DMS 273 treated with DMSO at 0.1 percent for 48 hours (cell line): ENCODE measurements at regions not wholly inside any gene's neighbourhood (a gene's known extent, or its start where the extent isn't known, plus 50 kb on each side); places are given as distances from the start of the nearest gene placed in this dataset.

Source experiments
- DNase-seq: peaks from one replicate; lab custom pipeline; 2025; lab: John Stamatoyannopoulos, UW

DNA sequence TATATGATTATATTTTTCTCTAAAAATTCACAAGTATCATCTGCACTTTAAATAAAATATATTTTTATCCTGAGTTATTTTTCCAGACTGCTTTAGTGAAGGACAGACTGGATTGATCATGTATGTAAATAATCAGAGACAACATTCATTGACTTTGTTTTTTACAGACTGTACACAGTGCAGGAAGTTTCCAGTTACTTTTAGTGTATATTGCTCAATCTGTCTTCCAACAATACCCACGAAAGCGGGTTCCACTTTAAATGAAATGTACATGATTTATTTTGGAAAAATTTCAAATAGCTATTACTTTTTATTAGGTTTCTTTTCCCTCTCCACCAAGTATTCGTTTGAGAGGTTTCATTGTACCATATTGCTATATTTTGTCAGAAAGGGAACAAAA, 497.0 kb downstream of the FSCB start:
- DNase-seq: no peak

DNA sequence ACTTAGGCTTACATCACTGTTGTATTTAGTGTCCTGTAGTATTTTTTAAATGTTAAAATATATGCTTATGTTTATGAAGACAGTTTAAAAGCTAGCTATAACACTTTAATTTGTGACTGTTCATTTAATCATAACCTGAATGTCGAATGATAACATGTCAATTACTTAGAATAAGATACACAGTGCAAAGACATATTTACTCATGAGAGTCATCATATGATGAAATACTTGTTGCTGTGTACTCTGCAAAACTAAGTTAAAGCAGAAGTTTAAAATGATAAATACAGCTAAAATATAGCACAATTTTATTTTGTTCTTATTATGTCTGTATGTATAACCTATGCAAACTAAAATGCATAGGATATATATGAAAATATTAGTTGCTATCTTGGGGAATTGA, 497.4 kb downstream of the FSCB start:
- no peak for DNase-seq

DNA sequence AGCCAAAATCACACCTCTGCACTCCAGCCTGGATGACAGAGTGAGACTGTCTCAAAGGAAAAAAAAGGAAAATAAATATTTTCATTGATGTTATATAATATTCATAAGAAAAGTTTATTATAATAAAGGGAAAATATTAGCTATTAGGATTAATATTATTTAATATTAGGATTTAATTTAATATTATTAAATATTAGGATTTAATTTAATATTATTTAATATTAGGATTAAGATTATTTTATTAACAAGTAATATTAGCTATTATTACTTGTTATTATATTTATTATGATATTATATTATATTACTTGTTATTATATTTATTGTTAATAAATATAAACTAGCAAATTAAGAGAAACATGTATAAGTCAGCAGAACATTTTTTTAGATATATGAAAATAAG, 518.1 kb downstream of the FSCB start:
- no peak for DNase-seq

DNA sequence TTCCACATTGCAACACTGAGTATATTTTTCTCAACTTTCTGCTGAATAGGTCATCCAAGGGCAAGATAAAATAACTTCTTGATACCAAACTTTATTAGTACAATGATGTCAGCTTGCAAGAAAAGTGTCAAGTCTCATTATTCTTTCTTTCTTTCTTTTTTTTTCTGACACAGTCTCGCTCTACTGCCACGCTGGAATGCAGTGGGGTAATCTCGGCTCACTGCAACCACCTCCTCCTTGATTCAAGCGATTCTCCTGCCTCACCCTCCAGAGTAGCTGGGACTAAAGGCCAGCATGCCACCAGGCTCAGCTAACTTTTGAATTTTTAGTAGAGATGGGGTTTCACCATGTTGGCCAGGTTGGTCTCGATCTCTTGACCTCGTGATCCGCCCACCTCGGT, 523.4 kb downstream of the FSCB start:
- DNase-seq: no peak

DNA sequence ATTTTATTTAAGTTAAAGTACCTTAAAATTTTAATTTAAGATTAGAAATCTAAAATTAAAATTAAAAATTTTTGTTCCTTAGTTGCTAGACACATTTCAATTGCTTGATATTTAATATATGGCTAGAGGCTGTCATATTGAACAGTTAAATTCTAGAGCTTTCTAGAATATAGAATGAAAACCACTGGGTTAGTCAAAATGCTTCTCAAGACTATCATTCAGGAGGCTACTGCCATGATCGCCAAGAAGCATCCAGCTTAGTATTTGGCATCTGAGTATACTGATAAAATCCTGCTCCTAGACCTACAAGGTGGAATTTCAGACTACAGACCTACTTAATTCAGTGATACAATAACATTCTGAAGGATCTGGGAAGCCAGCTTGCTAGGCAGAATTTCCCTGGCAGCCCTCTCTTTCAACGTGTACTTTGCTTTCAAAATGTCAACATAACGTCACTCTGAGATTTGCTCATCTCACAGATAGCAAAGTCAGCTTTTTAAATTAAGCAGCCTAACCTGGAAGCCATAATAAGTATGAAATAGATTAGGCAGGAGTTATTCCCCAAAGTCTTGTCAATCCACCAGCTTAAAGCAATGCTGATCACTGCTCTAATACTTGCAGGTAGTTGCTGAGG, 525.8 kb downstream of the FSCB start:
- DNase-seq: no peak

DNA sequence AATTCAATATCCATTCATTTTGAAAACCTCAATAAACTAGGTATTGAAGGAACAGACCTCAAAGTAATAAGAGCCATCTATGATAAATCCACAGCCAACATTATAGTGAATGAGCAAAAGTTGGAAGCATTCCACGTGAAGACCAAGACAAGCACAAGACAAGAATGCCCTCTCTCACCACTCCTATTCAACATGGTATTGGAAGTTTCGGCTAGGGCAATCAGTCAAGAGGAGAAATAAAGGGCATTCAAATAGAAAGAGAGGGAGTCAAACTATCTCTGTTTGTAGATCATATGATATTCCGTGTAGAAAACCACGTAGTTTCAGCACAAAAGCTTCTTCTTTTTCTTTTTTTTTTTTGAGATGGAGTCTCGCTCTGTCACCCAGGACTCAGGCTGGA, 550.3 kb downstream of the FSCB start:
- no peak for DNase-seq

DNA sequence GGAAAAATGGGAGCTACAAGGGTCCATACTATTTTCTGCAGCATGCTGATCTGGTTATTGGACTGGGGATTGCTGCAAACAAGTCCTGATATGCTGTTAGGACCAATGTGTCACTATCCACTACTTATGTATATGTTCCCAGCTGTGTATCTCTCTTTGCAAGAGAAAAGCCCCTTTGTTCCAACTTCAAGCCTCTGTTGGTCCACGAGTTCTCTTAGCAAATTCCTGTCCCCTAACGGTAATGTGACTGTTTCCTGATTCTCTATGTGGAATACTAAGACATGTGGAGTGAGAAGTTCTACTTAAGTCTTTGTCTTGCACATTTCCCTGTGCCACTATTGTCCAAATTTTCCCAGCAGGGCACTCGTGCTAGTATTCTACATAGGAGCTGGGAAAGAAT, 557.7 kb downstream of the FSCB start:
- no peak for DNase-seq

DNA sequence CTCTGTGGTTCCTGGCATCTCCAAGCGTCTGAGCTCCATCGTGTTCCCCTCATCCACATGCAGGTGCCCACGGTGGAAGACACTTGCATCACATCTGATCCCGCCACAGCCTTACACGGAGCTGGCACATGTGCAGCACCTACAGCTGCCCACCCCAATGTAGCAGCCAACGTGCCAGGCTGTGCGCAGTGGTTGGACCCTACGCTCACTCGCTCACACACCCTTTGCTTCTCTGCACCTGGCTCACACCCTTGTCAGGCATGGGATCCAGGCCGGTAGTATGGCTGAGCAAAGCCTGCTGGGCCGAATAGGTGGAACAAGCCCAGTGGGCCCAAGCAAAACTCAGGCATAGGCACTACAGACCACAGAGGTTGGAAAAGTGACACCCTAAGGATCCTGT, 567.2 kb downstream of the FSCB start:
- no peak for DNase-seq

DNA sequence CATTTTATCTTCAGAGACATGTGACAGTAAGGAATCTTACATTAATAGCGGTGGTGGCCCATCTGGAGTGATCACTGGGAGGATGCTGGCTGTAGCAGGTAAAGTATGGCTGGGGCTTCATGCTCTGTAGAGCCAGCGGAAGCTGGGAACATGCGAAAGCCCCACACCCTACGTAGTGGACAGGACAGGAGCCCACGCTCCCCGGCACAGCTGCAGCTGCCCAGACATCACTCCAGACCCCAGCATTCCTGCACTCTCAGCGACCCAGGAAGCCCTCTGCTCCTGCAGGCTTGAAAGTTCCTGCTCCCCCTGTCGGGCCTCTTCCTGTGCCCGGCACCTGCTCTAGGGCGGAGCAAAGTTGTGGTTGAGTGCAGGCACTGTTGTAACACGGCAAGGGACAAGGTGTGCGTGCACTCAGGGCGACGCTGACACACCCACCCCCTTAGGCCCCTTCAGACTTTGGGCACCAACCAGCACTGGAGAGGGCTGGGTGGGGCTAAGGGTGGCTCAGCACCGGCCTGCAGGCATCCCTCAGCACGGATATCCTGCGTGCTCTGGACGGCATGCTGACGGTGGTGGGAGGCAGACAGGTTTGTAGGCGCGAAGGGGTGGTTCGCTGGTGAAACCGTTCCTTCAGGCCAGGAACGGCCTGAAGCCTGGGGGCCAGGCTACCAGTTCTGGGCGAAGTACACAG, 568.3 kb downstream of the FSCB start:
- DNase-seq: no peak

DNA sequence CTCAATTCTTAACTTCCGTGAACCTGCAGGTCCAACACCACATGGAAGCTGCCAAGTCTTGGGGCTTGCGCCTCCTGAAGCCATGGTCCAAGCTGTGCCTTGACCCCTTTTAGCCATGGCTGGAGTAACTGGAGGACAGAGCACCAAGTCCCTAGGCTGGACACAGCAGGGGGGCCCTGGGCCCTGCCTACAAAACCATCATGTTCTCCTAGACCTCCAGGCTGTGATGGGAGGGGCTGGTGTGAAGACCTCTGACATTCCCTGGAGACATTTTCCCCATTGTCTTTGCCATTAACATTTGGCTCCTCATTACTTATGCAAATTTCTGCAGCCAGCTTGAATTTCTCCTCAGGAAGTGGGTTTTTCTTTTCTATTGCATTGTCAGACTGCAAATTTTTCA, 570.1 kb downstream of the FSCB start:
- no peak for DNase-seq

DNA sequence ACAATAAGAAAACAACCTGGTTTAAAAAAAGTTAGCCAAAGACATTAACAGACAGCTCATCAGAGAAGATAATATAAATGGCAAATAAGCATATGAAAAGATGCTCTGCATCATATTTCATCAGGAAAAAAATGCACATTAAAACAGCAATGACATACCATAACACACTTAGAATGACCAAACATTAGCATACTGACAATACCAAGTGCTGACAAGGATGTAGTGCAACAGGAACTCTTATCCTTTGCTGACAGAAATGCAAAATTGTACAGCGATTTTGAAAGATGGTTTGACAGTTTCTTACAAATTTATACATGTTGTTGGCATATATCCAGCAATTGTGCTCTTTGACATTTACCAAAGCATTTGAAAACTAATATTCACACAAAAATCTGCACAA, 573.0 kb downstream of the FSCB start:
- DNase-seq: no peak

DNA sequence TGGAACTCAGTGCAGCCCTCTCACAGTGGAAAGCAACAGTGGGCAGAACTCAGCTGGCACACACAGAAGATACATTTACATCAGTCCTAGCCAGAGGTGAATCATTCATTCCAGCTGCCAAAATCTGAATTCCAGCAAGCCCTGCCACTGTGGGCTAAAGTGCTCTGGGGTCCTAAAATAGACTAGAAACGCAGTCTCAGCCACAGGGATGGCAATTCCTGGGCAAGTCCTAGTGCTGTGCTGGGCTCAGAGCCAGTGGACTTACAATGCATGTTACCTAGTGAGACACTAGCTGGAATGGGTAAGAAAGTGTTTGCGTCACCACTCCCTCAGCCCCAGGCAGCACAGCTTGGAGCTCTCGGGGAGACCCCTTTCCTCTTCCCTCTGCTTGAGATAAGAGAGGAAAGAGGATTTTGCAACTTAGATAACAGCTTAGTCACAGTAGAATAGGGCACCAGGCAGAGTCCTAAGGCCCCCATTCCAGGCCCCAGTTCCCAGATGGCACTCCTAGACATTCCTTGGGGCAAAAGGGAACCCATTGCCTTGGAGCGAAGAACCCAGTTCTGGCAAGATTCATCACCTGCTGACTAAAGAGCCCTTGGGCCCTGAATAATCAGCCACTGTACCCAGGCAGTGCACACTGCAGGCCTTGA, 592.9 kb downstream of the FSCB start:
- DNase-seq: no peak

DNA sequence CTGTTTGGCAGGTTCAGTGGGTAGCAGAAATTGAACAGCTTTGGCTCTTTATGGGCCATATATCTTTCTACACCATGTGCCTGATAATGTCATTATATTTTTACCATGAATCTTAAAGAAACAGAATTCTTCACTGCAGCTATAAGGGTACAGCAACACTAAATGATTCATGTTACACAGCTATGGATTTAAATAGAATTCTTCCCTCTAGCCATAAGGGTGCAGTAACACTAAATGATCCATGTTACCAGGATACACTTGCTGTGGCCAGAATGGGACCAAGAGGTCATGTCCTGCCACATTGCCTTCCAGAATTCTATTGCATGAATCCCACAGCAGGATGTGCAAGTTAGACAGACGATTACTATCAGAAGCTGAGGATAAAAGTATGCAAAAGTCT, 603.9 kb downstream of the FSCB start:
- DNase-seq: no peak

DNA sequence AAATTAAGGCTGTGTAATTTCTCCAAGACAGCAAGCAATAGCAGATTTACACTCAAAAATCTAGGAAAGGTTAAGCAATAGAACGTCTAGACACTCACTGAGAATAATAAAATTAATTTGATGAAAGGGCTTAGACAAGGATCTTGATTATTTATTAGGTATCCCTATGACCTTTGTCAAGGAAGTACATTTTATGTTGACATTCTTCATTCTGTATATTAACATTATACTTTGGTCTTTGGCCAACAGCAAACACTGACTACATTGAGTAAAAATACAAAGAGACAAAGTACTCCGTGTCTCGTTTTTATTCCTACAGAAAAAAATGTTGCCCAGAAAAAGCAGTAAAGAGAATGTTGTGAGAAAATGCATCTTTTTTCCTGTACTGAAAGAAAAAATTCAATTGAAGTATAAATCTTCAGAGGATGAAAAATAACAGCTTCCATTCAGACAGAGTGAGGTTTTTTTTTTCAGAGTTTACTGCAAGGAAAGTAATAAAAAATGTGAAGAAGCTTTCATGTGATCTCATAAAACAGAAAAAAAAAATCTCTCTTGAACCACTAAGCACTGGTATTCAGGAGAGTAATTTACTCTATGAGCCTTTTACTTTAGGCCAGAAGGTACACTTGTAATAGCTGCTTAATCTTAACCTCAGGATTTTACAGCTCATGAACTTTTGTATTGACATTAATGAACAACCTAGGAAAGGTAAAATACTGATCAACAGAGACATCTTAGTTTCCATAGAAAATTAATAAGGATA, 605.0 kb downstream of the FSCB start:
- DNase-seq: no peak

DNA sequence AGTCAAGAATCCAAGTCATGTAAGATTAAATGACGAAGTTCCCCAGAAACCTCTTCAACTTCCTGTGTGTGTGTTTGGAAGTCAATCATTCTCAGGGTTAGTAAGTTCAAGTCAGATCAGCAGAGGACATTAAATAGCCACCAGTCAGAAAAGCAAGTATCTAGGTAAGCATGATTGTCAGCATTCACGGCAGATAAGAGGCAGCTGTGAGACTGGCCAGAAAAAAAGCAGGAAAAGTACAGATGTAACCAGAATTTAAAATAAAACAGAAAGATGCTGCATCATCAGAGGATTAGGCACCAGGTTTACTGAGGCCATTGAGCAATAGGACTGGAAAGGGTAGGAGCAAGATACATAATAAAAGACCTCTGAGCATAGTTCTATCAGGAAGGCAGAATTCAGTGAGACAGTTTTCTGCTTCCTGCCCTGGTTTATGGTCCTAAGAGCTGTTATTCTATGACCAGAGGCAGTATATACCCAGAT, 606.9 kb downstream of the FSCB start:
- no peak for DNase-seq

DNA sequence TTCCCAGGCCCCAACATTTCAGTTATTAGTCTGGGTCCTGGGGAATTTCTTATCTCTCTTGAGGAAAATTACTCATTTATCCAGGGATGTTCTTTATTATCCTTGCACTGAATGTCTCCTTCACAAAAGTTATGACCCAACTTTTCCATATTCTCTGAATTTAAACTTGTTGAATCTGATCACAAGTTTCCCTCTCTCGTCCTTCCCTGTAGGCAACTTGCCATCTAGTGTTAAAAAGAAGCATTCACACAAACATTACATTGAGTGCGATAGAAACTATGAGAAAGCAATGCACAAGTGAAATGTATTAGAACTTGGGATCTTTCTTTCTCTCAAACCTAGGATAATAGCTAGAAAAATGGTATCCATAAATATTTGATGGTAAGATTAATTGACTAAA, 608.4 kb downstream of the FSCB start:
- no peak for DNase-seq

DNA sequence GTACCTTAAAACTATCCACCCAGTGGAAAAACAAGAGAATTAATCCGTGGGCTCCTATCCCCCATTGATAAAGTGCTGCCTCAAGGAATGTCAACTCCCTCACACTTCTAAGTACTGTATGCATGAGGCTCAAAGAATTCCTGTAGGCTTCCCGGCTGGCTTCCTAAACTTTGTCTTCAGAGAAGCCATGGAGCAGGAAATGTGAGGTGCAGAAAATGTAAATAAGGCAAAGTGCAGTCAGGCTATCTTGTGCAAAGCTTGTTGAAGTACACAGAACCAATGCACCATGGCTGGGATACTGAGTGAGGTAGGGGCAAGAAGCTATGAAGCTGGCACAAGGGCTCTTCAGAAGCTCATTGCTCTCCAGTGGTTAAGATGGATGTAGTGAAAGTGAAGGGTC, 611.0 kb downstream of the FSCB start:
- no peak for DNase-seq

DNA sequence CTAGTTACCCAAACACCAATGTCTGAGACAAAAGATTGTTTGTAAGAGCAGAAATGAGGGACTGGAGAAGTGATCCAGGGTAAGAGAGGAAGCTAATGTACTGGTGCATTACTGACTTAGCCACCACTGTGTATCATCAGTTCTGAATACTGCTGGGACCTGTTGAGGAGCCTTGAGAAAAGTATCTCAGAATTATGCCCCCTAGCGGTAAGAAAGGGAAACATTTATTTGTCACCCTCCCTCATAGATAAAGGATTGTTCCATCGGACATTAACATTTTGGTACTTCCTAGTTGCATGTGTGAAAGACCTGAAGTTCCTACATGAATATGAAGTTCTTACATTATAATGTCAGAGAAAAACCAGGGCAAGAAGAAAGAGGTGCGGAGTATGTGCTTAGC, 612.5 kb downstream of the FSCB start:
- DNase-seq: no peak

DNA sequence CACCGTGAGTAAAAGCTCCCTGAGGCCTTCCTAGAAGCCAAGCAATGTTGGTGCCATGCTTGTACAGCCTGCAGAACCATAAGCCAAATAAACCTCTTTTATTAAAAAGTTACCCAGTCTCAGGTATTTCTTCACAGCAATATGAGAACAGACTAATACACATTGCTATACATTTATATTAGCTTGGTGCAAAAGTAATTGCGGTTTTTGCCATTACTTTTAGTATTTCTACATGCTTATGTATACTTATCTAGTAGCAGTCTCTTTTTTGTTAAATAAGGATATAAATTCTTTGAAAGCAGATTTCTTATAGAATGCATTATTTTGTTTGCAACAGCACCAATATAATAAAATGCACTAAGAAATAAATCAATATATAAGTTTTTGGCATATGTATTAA, 619.6 kb downstream of the FSCB start:
- DNase-seq: no peak

DNA sequence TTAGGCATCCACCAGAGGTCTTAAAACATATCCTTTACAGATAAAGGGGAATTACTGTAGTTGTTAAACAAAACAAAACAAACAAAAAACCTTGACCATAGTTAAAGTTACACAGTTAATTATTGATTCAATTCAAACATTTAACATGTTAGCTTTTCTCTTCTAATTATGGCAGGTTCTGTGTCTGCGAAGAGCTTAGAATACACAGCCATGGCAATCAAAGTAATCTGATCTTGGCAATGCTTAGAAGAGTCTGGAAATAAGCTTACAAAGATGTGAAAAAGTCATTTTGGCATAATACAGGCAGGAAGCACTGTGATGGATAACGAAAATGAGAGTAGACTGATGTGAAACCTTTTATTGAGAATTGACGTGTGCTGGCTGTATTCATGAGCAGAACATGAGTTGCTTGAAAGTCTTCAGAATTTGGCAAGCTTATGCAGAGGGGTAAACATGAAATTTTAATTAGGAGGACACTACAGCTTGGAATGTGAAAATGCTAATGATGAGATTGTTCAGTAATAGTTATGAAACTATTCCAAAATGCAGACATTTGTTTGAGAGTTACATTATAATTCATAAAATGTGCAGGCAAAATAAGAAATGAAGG, 629.6 kb downstream of the FSCB start:
- DNase-seq: no peak

DNA sequence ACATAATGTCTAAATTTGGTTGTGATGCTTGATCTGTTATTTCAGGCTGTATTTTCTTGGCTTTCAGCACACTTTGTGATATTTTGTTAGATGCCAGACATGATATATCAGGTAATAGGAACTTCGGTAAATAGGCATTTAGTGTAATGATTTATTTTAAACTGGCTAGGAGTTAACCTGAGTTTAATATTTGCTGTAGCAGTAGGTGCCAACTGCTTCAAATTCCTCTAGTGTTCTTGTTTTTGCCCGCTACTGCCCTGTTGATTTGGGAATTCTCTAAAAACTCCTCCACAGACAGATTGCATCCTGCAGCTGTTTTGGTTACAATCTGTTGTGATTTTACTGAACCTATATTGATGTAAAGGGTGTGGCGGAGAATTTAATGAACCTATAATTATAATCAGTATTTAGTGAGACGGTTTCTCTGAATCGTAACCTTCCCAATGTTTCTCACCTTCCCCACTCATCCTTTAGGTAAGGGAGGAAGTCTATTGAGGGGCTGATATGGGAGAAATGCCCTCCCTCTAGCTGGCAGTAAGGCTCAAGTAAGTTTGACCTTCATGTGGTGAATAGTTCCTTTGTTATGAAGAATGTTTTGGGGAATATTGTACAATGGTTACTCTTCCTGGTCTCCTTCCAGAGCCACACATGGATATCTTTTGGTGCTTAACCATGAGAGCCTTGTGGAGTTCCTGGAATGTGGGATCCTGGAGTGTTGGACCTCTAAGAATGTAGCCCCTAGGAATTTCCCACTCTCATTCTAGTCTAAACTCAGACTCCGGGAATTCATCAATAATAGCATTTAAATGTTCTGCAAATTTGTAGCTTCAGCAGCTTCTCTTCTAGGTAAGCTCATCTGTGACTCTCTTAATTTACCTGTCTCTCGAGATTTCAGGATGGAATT, 634.1 kb downstream of the FSCB start:
- no peak for DNase-seq
